NCI-H524 (cell line): ENCODE measurements at regions not wholly inside any gene's neighbourhood (a gene's known extent, or its start where the extent isn't known, plus 50 kb on each side); places are given as distances from the start of the nearest gene placed in this dataset.

Experiments used
- DNase-seq, 2 experiments: peaks; one replicate each; lab custom pipeline; 2025; lab: John Stamatoyannopoulos, UW

- DNase-seq: no peak
Observed at GRCh38 chr2:167900435-167901114, 346.8 kb downstream of the STK39 start.

GRCh38 chr2:167898340-167898739, 349.1 kb downstream of the STK39 start:
- no peak for DNase-seq

- no peak for DNase-seq
Observed at GRCh38 chr2:167891841-167892240, 355.6 kb downstream of the STK39 start.

- peak in 1 of 2 experiments; percentile 33 for DNase-seq
Observed at GRCh38 chr2:167890739-167891138, 356.7 kb downstream of the STK39 start.

- no peak for DNase-seq
Observed at GRCh38 chr2:167880415-167880814, 367.0 kb downstream of the STK39 start.

- peak; percentile 86 to 95 for DNase-seq
Observed at GRCh38 chr2:167875529-167875928, 371.9 kb downstream of the STK39 start.

GRCh38 chr2:167874812-167875211, 372.6 kb downstream of the STK39 start:
- DNase-seq: no peak

GRCh38 chr2:167871286-167871685, 376.1 kb downstream of the STK39 start:
- no peak for DNase-seq

- peak in 1 of 2 experiments; percentile 2 for DNase-seq
Observed at GRCh38 chr2:167869200-167869599, 378.2 kb downstream of the STK39 start.

- DNase-seq: peak in 1 of 2 experiments; percentile 20
Observed at GRCh38 chr2:167863377-167863776, 384.0 kb downstream of the STK39 start.

- DNase-seq: peak; percentile 30 to 62
Observed at GRCh38 chr2:167862782-167863181, 384.6 kb downstream of the STK39 start.

- DNase-seq: no peak
Observed at GRCh38 chr2:167862296-167862695, 385.1 kb downstream of the STK39 start.

GRCh38 chr2:167861574-167862193, 385.7 kb downstream of the STK39 start:
- DNase-seq: no peak

GRCh38 chr2:167860082-167860481, 387.3 kb downstream of the STK39 start:
- no peak for DNase-seq

GRCh38 chr2:167859676-167860075, 387.7 kb downstream of the STK39 start:
- no peak for DNase-seq

GRCh38 chr2:167858086-167858485, 389.3 kb downstream of the STK39 start:
- DNase-seq: no peak

- no peak for DNase-seq
Observed at GRCh38 chr2:167857416-167857815, 390.0 kb downstream of the STK39 start.

GRCh38 chr2:167856190-167856589, 391.2 kb downstream of the STK39 start:
- no peak for DNase-seq

GRCh38 chr2:167855211-167855610, 392.2 kb downstream of the STK39 start:
- DNase-seq: no peak

- DNase-seq: no peak
Observed at GRCh38 chr2:167853717-167854116, 393.7 kb downstream of the STK39 start.

- no peak for DNase-seq
Observed at GRCh38 chr2:167851876-167852275, 395.5 kb downstream of the STK39 start.

- DNase-seq: no peak
Observed at GRCh38 chr2:167851323-167851860, 396.0 kb downstream of the STK39 start.

- DNase-seq: peak; percentile 64 to 88
Observed at GRCh38 chr2:167844714-167845530, 402.5 kb downstream of the STK39 start.
